Stimulated activated CD8-positive, alpha-beta memory T cell treated with anti-CD3 and anti-CD28 coated beads, Interleukin-15, amount 100 ng/mL, for 24 hours (primary cell): ENCODE measurements at regions not wholly inside any gene's neighbourhood (a gene's known extent, or its start where the extent isn't known, plus 50 kb on each side); places are given as distances from the start of the nearest gene placed in this dataset.

Source experiments
- DNase-seq: peaks from one replicate; pipeline ENCODE4 v3.0.0-alpha.2; 2020; ENCODE audit warnings: low read depth

- DNase-seq: no peak
Observed at GRCh38 chr15:77795446-77795845, 162.7 kb upstream of the LINGO1 start.

GRCh38 chr15:77791941-77792340, 159.2 kb upstream of the LINGO1 start:
- no peak for DNase-seq

GRCh38 chr15:77790481-77790880, 157.8 kb upstream of the LINGO1 start:
- DNase-seq: no peak

GRCh38 chr15:77786956-77787355, 154.2 kb upstream of the LINGO1 start:
- no peak for DNase-seq

- DNase-seq: no peak
Observed at GRCh38 chr15:77786181-77786890, 153.6 kb upstream of the LINGO1 start.

GRCh38 chr15:77784361-77785292, 151.9 kb upstream of the LINGO1 start:
- DNase-seq: no peak

- DNase-seq: no peak
Observed at GRCh38 chr15:77783636-77784035, 150.9 kb upstream of the LINGO1 start.

GRCh38 chr15:77782691-77783090, 150.0 kb upstream of the LINGO1 start:
- no peak for DNase-seq

- no peak for DNase-seq
Observed at GRCh38 chr15:77781946-77782240, 149.2 kb upstream of the LINGO1 start.

- no peak for DNase-seq
Observed at GRCh38 chr15:77781151-77781945, 148.6 kb upstream of the LINGO1 start.

- no peak for DNase-seq
Observed at GRCh38 chr15:77778802-77779201, 146.1 kb upstream of the LINGO1 start.

- no peak for DNase-seq
Observed at GRCh38 chr15:77775837-77776236, 143.1 kb upstream of the LINGO1 start.

- no peak for DNase-seq
Observed at GRCh38 chr15:77775373-77775772, 142.7 kb upstream of the LINGO1 start.

GRCh38 chr15:77774350-77774749, 141.6 kb upstream of the LINGO1 start:
- DNase-seq: no peak

- DNase-seq: no peak
Observed at GRCh38 chr15:77773903-77774302, 141.2 kb upstream of the LINGO1 start.

GRCh38 chr15:77772641-77773402, 140.1 kb upstream of the LINGO1 start:
- DNase-seq: no peak

GRCh38 chr15:77771616-77772015, 138.9 kb upstream of the LINGO1 start:
- DNase-seq: no peak

GRCh38 chr15:77769700-77770099, 137.0 kb upstream of the LINGO1 start:
- DNase-seq: no peak

GRCh38 chr15:77768521-77769078, 135.9 kb upstream of the LINGO1 start:
- DNase-seq: no peak

- no peak for DNase-seq
Observed at GRCh38 chr15:77768107-77768506, 135.4 kb upstream of the LINGO1 start.

- no peak for DNase-seq
Observed at GRCh38 chr15:77764095-77764494, 131.4 kb upstream of the LINGO1 start.
